ENCODE measurements at regions not wholly inside any gene's neighbourhood (a gene's known extent, or its start where the extent isn't known, plus 50 kb on each side); places are given as distances from the start of the nearest gene placed in this dataset.

DNA sequence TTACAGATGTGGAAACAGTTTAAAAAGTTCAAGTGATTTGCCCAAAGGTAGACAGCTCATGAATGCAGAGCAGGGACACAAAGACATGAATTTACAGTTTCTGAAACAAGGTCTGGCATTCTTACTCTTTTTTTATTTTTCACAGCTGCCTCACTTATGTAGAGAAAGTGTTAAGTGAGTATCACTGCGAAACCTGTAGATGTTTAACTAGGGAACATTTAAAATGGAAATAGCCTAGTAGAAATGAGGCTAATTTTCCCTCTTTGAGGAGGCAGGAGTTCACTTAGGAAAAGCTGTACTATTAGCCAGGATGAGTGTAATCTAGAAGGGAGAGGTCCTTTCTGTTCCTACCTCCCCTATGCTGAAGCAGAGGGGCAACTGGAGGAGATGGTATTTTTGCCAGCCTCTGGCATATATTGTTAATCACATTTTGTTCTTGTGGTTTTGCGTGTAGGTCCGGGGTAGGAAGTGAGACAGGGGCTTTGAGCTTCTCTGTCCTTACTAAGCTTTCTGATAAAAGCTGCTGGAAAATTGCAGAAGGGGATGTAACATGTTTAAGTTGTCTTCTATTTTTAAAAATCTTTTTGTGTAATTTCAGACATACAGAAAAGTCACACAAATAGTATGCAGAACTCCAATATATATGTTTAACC, 492.8 kb upstream of the NR3C2 start:
- ChIA-PET POLR2A (no interaction called here), CTCF (interaction anchor here (0.8 to 1.5 kb wide), 2 partner anchors 10 to 20 kb away, joined by 3 read pairs; no protein-coding TSS in a partner anchor)
- no peaks in the 10 kb centered on the region for H3K4me1 ChIP-seq (ENCODE audit: control insufficient read depth in 1 of 2, insufficient read depth in 2 of 2, low read depth in 1 of 2, low read length in 1 of 2)

GRCh38 chr4:148926276-148927260, 484.4 kb upstream of the NR3C2 start:
- Histone ChIP-seq H4K20me1 (ENCODE audit: insufficient read depth) (no peaks in the 10 kb centered on the region), H2AFZ (ENCODE audit: low read depth) (no peak overlapping the region), H3K4me2 (no peak overlapping the region), H3F3A (replicated peaks; ENCODE audit: insufficient read depth) (no peaks in the 10 kb centered on the region), H3K79me2 (ENCODE audit: insufficient read depth) (no peaks in the 10 kb centered on the region), H3K9me2 (no peaks in the 10 kb centered on the region), H3K27ac (ENCODE audit: low read depth in 2 of 2, low read length in 1 of 2) (no peak overlapping the region), H3K36me3 (replicated peaks in 1 of 2; ENCODE audit: control insufficient read depth in 1 of 2, insufficient read depth in 2 of 2, low read length in 1 of 2) (no peaks in the 10 kb centered on the region), H3K4me3 (ENCODE audit: low read depth in 2 of 2, low read length in 1 of 2) (no peak overlapping the region), H3K27me3 (ENCODE audit: insufficient read depth) (no peaks in the 10 kb centered on the region), H3K9ac (no peak overlapping the region), H3K4me1 (ENCODE audit: control insufficient read depth in 1 of 2, insufficient read depth in 2 of 2, low read depth in 1 of 2, low read length in 1 of 2) (no peaks in the 10 kb centered on the region), H3K9me3 (no peaks in the 10 kb centered on the region)
- ChIA-PET CTCF (interaction anchor here (0.6 to 0.9 kb wide), 2 partner anchors 118 to 370 kb away, joined by 3 to 4 read pairs; no protein-coding TSS in a partner anchor), POLR2A (no interaction called here)
- WGBS (ENCODE audit: low lambda C conversion rate): 0% methylated on average over 2 of the region's 3 CpGs
- DNase-seq: no peak
- TF ChIP-seq FOXJ3 (CRISPR knock-in tag; IDR thresholded peaks at IDR 0.05): no peak
- no peak for TF ChIP-seq TCF12 (IDR thresholded peaks at IDR 0.05)
- no peak for TF ChIP-seq ELF1 (IDR thresholded peaks at IDR 0.05)
- no peak for TF ChIP-seq FOXM1 (IDR thresholded peaks at IDR 0.05; ENCODE audit: low read depth)
- no peak for TF ChIP-seq USF2 (IDR thresholded peaks at IDR 0.05; ENCODE audit: borderline replicate concordance, low read depth, low read length)
- no peak for TF ChIP-seq MAX (IDR thresholded peaks at IDR 0.05; ENCODE audit: low read depth)
- TF ChIP-seq, protein P1, sequence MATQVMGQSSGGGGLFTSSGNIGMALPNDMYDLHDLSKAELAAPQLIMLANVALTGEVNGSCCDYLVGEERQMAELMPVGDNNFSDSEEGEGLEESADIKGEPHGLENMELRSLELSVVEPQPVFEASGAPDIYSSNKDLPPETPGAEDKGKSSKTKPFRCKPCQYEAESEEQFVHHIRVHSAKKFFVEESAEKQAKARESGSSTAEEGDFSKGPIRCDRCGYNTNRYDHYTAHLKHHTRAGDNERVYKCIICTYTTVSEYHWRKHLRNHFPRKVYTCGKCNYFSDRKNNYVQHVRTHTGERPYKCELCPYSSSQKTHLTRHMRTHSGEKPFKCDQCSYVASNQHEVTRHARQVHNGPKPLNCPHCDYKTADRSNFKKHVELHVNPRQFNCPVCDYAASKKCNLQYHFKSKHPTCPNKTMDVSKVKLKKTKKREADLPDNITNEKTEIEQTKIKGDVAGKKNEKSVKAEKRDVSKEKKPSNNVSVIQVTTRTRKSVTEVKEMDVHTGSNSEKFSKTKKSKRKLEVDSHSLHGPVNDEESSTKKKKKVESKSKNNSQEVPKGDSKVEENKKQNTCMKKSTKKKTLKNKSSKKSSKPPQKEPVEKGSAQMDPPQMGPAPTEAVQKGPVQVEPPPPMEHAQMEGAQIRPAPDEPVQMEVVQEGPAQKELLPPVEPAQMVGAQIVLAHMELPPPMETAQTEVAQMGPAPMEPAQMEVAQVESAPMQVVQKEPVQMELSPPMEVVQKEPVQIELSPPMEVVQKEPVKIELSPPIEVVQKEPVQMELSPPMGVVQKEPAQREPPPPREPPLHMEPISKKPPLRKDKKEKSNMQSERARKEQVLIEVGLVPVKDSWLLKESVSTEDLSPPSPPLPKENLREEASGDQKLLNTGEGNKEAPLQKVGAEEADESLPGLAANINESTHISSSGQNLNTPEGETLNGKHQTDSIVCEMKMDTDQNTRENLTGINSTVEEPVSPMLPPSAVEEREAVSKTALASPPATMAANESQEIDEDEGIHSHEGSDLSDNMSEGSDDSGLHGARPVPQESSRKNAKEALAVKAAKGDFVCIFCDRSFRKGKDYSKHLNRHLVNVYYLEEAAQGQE (IDR thresholded peaks at IDR 0.05; ENCODE audit: low read depth, low read length): no peak
- TF ChIP-seq GATA2 (CRISPR knock-in tag; IDR thresholded peaks at IDR 0.05): no peak
- TF ChIP-seq FOSL2 (IDR thresholded peaks at IDR 0.05; ENCODE audit: borderline replicate concordance, low read depth): no peak

More for the DNA sequence above, 492.8 kb upstream of the NR3C2 start:
- no peaks in the 10 kb centered on the region for H4K20me1 ChIP-seq (ENCODE audit: insufficient read depth)
- H3K4me3 ChIP-seq (ENCODE audit: low read depth in 2 of 2, low read length in 1 of 2): no peak overlapping the region
- no peaks in the 10 kb centered on the region for H3K36me3 ChIP-seq (replicated peaks in 1 of 2; ENCODE audit: control insufficient read depth in 1 of 2, insufficient read depth in 2 of 2, low read length in 1 of 2)
- no peaks in the 10 kb centered on the region for H3K9me2 ChIP-seq
- no peak overlapping the region for H3K27ac ChIP-seq (ENCODE audit: low read depth in 2 of 2, low read length in 1 of 2)
- H3K9me3 ChIP-seq: no peaks in the 10 kb centered on the region
- no peak overlapping the region for H3K4me2 ChIP-seq
- H3K9ac ChIP-seq: no peak overlapping the region
- DNase-seq: no peak
- H2AFZ ChIP-seq (ENCODE audit: low read depth): no peak overlapping the region
- TF ChIP-seq GABPA (IDR thresholded peaks at IDR 0.05; ENCODE audit: low read depth) (no peak), IRF3 (IDR thresholded peaks at IDR 0.05; ENCODE audit: low read depth, low read length) (no peak), CHD2 (IDR thresholded peaks at IDR 0.05; ENCODE audit: low read length, partially characterized antibody) (no peak), TAF1 (IDR thresholded peaks at IDR 0.05; ENCODE audit: borderline replicate concordance, low read depth, low read length) (no peak), TEAD4 (IDR thresholded peaks at IDR 0.05; ENCODE audit: borderline replicate concordance, insufficient read depth) (no peak), MEF2A (IDR thresholded peaks at IDR 0.05; ENCODE audit: borderline replicate concordance, low read depth) (no peak), PBX3 (IDR thresholded peaks at IDR 0.05) (no peak), FOXM1 (IDR thresholded peaks at IDR 0.05; ENCODE audit: low read depth) (no peak), RCOR1 (IDR thresholded peaks at IDR 0.05; ENCODE audit: low read length) (no peak), NFIC (IDR thresholded peaks at IDR 0.05; ENCODE audit: borderline replicate concordance) (no peak)
- H3F3A ChIP-seq (replicated peaks; ENCODE audit: insufficient read depth): no peaks in the 10 kb centered on the region
- no peaks in the 10 kb centered on the region for H3K79me2 ChIP-seq (ENCODE audit: insufficient read depth)
- no peaks in the 10 kb centered on the region; the same call in 1 of the 2 replicates for H3K27me3 ChIP-seq (ENCODE audit: insufficient read depth)
- WGBS (ENCODE audit: low lambda C conversion rate): 3% methylated on average over 3 of the region's 3 CpGs

Measured in SK-N-SH (cell line).